GM21825 (cell line): ENCODE measurements at regions not wholly inside any gene's neighbourhood (a gene's known extent, or its start where the extent isn't known, plus 50 kb on each side); places are given as distances from the start of the nearest gene placed in this dataset.
"Not testable (repeated sequence)": the region's sequence is repeated elsewhere in the genome, so short reads cannot be mapped to it uniquely, and the experiment has no call there.

Experiments used
- ATAC-seq: cut with Tn5 transposase; IDR thresholded peaks from one replicate; pipeline ENCODE4 v1.9.1; 2021; ENCODE audit warnings: mild to moderate bottlenecking, moderate library complexity; ENCODE audit not compliant: unreplicated experiment

- no peak for ATAC-seq
These were observed 782.2 kb upstream of the SLC8A1 start for GRCh38 chr2:41234093-41234492.

GRCh38 chr2:41241325-41242000 is 789.6 kb upstream of the SLC8A1 start:
- ATAC-seq: no peak

GRCh38 chr2:41242001-41242331 is 790.1 kb upstream of the SLC8A1 start:
- no peak for ATAC-seq

GRCh38 chr2:41267929-41268659 is 779.7 kb upstream of the PKDCC start:
- ATAC-seq: no peak

GRCh38 chr2:41283079-41283775 is 764.6 kb upstream of the PKDCC start:
- ATAC-seq: no peak

- ATAC-seq: no peak
These were observed 754.3 kb upstream of the PKDCC start for GRCh38 chr2:41293491-41293890.

GRCh38 chr2:41294331-41294730 is 753.5 kb upstream of the PKDCC start:
- no peak for ATAC-seq

- no peak for ATAC-seq
These were observed 734.7 kb upstream of the PKDCC start for GRCh38 chr2:41313082-41313481.

GRCh38 chr2:41314511-41315070 is 733.2 kb upstream of the PKDCC start:
- no peak for ATAC-seq

- ATAC-seq: no peak
These were observed 728.4 kb upstream of the PKDCC start for GRCh38 chr2:41319437-41319836.

GRCh38 chr2:41320491-41320890 is 727.3 kb upstream of the PKDCC start:
- ATAC-seq: no peak

- no peak for ATAC-seq
These were observed 726.5 kb upstream of the PKDCC start for GRCh38 chr2:41321351-41321750.

GRCh38 chr2:41326851-41327250 is 721.0 kb upstream of the PKDCC start:
- ATAC-seq: no peak

- no peak for ATAC-seq
These were observed 718.8 kb upstream of the PKDCC start for GRCh38 chr2:41329040-41329439.

- ATAC-seq: no peak
These were observed 713.7 kb upstream of the PKDCC start for GRCh38 chr2:41334159-41334558.

GRCh38 chr2:41335573-41335972 is 712.2 kb upstream of the PKDCC start:
- not testable (repeated sequence) for ATAC-seq

- no peak for ATAC-seq
These were observed 709.9 kb upstream of the PKDCC start for GRCh38 chr2:41337956-41338355.

GRCh38 chr2:41344529-41344928 is 703.3 kb upstream of the PKDCC start:
- no peak for ATAC-seq

GRCh38 chr2:41353060-41353459 is 694.8 kb upstream of the PKDCC start:
- no peak for ATAC-seq

GRCh38 chr2:41355794-41356193 is 692.0 kb upstream of the PKDCC start:
- ATAC-seq: no peak

GRCh38 chr2:41364842-41365241 is 683.0 kb upstream of the PKDCC start:
- no peak for ATAC-seq

- no peak for ATAC-seq
These were observed 671.9 kb upstream of the PKDCC start for GRCh38 chr2:41375901-41376300.
